GM06990 (cell line): ENCODE measurements at regions not wholly inside any gene's neighbourhood (a gene's known extent, or its start where the extent isn't known, plus 50 kb on each side); places are given as distances from the start of the nearest gene placed in this dataset.
A peak's percentile ranks its signal among the peaks of the same experiment; 100 is the strongest.

Experiments used
- DNase-seq: peaks from one replicate; pipeline ENCODE4 v3.0.0-alpha.2; 2011; ENCODE audit not compliant: insufficient read length; ENCODE audit errors: extremely low read depth
- H3K27me3 ChIP-seq: replicated peaks from 2 replicates; pipeline ENCODE4 v1.6.0; 2011; ENCODE audit warnings: low read length; ENCODE audit not compliant: control insufficient read depth, insufficient read depth
- H3K36me3 ChIP-seq: 2 replicates; pipeline ENCODE4 v1.5.1; 2011; ENCODE audit warnings: low read length; ENCODE audit not compliant: control insufficient read depth, insufficient read depth
- H3K4me3 ChIP-seq: replicated peaks from 2 replicates; pipeline ENCODE4 v1.5.1; 2011; ENCODE audit warnings: low read depth, mild to moderate bottlenecking, control low read depth, low read length
- CTCF ChIP-seq: IDR thresholded peaks from 2 replicates; pipeline ENCODE4 v1.5.1; 2011; ENCODE audit warnings: low read length, control low read depth, mild to moderate bottlenecking, inconsistent platforms; ENCODE audit not compliant: insufficient read depth, poor library complexity, severe bottlenecking

GRCh38 chr11:77530879-77531278 lies 57.0 kb upstream of the PAK1 start:
- H3K27me3 ChIP-seq: no peaks in the 10 kb centered on the region
- TF ChIP-seq CTCF: no peak
- no peaks in the 10 kb centered on the region for H3K36me3 ChIP-seq
- no peak for DNase-seq
- H3K4me3 ChIP-seq: no peak overlapping the region

- no peak for TF ChIP-seq CTCF
Observed at GRCh38 chr11:77529685-77530084, 55.8 kb upstream of the PAK1 start.

GRCh38 chr11:77525455-77526091 lies 51.7 kb upstream of the PAK1 start:
- no peaks in the 10 kb centered on the region for H3K36me3 ChIP-seq
- TF ChIP-seq CTCF: no peak
- H3K27me3 ChIP-seq: no peaks in the 10 kb centered on the region
- no peak overlapping the region for H3K4me3 ChIP-seq
- no peak for DNase-seq

More at GRCh38 chr11:77529685-77530084, 55.8 kb upstream of the PAK1 start:
- Histone ChIP-seq H3K27me3 (no peaks in the 10 kb centered on the region), H3K36me3 (no peaks in the 10 kb centered on the region), H3K4me3 (no peak overlapping the region)
- DNase-seq: no peak

GRCh38 chr11:77524539-77524938 lies 50.6 kb upstream of the PAK1 start:
- Histone ChIP-seq H3K4me3 (no peak overlapping the region), H3K27me3 (no peaks in the 10 kb centered on the region), H3K36me3 (no peaks in the 10 kb centered on the region)
- DNase-seq: no peak
- TF ChIP-seq CTCF: peak; percentile 17

- Histone ChIP-seq H3K4me3 (no peak overlapping the region), H3K36me3 (no peaks in the 10 kb centered on the region), H3K27me3 (no peaks in the 10 kb centered on the region)
- TF ChIP-seq CTCF: no peak
- DNase-seq: no peak
Observed at GRCh38 chr11:77523712-77524111, 49.8 kb upstream of the PAK1 start.
